EL (cell line): ENCODE measurements at regions not wholly inside any gene's neighbourhood (a gene's known extent, or its start where the extent isn't known, plus 50 kb on each side); places are given as distances from the start of the nearest gene placed in this dataset.

Experiments used
- DNase-seq: peaks from one replicate; pipeline ENCODE4 v3.0.0-alpha.2; 2016

DNA sequence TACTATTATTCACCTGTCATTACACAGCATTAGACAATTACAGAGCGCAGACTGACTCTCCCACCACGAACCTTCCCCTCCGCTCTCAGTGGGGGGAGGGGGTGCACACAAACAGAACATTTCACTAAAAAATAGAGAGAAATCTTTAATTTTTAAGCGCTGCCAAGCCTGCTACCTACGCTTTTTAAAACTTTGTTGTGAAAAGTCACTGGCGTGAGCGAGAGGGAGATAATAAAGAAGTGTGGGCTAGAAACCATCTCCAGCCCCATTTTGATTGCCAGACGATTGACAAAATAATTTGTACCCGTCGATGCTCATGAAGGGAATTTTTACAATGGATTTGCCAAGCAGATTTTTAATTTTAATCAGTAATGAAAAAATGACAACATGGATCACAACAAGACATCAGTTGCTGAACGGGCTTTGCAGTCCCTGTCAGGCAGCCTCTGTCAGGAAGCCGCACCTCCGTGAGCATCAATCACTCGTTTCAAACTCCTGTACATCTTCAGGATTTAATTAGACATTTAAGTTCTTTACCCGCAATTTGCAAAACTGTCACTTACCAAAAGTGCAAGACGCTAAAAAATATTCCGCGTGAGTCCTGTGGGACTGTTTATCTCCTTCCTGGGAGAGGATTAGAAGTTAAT, 209.1 kb downstream of the BCL11B start:
- no peak for DNase-seq

DNA sequence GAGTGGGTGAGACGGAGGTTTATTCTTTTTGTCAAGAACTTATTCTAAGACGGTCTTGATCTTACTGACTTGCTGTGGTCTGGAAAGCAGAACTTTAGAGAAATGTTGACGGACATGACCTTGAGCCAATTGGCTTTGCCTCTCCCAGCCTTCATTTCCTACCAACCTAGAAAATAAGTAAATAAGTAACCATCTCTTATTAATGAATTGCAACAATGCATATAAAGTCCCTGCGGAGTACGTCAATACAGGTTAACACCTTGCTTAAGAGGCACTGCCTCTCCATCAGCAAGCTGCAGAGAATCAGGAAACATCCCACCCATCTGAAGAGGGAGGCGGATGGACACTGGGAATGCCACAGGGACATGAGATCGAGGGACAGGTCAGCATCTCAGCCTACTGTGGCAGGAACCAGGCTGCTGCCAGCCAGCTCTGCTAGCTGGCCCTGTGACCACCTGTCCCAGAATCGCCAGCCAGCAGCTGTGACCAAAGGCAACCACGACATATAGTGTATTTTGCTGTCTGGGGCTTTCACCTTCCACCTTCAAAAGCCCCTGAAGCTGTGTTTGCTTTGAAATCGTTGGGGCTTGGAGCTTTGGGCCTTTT, 208.3 kb downstream of the BCL11B start:
- DNase-seq, result no peak

DNA sequence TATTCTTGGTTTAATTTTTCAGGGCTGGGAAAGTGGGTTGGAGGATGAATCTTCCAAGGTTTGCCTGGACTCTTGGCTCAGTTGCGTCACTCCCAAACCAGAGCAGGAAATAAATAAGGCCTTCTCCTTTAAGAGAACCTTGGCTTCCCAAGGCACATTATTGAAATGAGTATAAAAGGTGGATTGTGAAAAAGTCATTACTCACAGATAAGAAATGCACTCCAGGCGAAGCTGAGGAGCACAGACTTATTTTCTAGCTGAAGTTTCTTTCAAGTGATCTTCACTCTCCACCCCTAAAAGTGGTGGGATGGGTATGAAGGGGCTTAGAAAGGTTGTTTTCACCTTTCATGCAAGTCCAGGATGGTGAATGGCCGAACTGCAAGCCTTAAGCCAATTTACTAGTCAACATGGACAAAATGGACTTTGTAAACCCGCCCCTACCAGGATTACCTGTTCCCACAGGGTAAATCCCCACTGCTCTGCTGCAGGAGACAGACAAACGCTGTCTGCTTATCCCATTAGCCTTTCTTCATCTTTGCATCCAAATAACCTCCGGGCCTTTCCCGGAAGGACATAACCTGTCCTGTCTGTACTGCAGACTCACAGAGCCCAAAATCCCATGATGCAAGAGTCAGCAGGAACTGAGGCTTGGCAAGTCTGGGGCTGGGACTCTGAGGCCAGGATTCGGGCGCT, 207.6 kb downstream of the BCL11B start:
- DNase-seq, result no peak

DNA sequence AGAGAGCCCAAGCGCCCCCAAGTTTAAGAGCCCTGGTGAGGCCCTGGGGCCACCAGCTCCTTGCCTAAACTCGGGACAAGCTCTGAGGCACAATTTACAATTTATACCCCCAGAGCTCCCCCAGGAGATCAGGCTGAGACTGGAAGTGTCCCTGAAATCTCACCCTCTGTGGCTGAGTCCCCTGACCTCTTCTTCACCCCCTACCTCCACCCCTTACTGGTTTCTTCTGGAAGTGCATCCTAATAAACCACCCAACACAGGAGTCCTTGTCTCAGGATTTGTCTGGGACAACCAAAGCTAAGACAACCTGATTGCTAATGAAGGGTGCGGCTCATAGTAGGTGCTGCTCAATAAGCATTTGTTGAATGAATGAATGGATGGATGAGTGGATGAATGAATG, 206.4 kb downstream of the BCL11B start:
- no peak for DNase-seq

DNA sequence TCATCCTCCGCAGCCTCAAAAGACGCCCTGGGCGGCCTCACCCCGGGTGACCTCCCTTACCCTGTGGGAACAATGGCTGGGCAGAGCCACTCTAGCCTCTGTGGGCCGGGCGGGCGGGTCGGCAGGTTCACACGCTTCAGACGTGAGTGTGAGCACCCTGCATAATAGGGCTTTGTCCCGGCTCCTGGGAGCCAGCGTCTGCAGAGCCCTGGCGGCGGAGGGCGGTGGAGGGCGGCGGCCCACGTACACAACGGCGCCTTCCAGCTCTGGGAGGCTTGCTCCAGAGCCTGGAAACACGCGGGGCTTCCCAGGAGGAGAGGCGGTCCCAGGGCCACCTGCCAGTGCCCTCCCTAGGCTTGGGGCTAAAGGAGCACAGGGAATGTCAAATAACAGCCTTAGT, 205.6 kb downstream of the BCL11B start:
- no peak for DNase-seq

DNA sequence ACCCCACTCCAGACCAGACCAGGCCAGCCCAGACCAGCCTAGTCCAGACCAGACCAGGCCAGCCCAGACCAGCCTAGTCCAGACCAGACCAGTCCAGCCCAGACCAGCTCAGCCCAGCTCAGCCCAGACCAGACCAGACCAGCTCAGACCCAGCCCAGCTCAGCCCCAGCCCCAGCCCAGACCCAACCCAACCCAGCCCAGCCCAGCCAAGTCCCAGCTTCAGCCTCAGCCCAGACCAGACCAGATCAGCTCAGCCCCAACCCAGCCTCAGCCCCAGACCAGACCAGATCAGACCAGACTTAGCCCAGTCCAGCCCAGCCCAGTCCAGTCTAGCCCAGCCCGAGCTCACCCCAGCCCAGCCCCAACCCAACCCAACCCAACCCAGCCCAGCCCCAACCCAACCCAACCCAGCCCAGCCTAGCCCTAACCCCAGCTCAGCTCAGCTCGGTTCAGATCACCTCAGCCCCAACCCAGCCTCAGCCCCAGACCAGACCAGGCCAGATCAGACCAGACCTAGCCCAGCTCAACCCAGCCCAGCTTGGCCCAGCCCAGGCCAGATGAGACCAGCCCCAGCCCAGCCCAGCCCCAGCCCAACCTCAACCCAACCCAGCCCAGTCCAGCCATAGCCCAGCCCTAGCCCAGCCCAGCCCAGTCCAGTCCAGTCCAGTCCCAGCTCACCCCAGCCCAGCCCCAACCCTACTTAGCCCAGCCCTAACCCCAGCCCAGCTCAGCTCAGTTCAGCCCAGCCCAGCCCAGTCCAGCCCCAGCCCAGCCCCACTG, 204.7 kb downstream of the BCL11B start:
- no peak for DNase-seq

DNA sequence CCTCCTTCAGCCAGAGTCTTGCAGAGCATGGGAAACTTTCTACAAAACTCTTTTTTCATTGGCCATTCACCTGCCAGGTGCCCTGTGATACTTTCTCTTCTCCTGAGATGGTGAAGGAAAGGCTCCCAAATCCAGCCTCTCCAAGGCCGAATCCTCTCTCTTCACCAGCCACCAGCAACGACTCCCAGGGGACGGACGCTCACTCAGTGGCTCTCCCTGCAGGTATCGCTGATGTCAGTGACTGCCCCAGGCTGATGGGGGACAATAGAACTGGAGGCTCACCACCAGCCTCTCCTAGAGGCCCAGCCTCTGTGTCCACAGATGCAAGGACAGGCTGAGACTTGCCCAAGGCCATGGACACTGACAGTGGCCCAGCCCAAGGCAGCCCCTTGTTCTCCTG, 204.1 kb downstream of the BCL11B start:
- no peak for DNase-seq

DNA sequence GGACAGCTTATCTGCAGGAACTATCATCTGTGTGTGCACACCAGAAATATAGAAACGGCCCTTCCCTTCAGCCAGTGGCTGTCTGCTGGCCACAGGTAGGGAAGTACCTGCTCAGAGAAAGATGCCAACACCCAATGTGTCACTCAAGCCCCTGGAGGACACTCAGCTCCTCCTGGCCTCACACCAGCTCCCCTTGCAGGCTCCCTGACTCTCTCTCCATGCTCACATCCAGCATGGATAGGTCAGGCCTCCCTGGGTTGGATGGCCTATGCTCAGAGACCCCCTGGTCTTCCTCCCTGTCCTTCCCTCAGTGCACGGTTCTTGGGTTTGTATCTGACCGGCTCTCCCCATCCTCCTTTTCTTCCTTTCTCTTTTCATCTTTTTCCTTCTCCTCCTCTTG, 202.1 kb downstream of the BCL11B start:
- DNase-seq, result no peak

DNA sequence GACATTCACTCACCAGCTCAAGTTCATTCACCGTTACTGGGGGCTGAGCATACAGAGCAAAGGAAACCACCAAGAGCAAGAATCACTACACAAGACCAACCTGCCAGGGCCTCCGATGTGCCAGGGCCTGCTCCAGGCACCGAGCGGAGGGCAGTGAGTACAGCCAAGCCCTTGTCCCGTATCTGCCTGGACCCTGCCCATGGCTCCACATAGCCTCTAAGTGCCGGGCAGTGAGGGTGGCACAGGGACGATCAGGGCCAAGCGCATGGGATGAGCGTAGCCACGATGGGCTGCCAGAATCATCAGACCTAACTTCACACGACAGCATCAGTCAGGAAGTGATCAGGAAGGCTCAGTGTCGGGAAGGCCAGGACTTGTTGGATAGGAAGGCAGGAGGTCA, 199.6 kb downstream of the BCL11B start:
- no peak for DNase-seq

DNA sequence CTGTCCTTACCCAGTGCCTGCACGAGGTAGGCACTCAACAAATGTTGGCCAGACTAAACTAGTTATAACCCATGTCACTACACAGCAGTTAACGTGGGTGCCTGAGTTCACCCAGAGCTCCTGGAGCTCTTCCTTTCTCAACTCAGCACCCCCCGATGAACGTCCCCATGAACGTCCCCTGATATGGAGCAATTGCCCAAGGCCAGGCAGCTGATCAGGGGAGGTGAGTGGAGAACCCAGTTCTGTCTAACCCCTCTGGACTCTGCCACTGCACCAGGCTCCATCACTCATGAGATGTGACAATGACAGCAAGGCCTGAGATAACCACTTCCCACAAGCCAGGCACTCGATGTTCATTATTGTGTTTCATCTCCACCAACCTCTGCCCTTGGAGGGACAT, 199.0 kb downstream of the BCL11B start:
- DNase-seq, result no peak

DNA sequence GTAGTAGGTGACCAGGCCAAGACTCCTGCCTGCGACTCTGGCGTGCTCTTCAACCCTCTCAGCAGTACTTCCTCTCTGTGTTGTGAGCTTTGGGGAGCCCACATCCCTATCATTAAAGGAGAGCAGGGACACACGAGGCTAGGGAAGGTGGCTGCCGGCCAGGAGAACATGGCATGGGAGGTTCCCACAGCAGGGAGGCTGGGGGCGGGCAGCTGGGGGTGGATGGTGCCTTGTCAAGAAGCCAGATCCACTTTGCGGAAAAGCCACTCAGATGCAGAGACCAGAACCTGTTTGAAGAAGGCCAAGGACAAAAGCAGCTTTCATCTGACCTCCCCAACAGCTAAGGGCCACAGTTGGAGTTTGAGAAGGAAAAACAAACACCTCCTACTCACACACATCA, 198.6 kb downstream of the BCL11B start:
- no peak for DNase-seq

DNA sequence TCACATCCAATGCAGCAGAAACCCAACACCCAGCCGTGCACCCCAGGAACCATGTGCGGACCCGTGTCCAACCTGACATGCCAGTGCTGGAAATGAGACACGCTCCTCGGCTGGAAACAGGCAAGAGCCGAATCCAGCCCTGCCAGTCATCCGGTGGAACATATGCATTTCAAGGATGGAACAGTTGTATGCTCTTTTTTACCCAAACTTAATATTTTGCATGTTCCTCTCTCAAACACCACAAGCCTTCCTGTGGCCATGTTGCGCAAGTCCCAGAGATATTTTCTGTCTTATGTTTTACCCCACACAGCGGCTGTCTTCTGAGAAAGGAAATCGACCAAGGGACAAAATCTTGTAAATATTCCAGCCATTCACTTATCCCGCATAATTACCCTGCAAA, 196.9 kb downstream of the BCL11B start:
- DNase-seq, result no peak

DNA sequence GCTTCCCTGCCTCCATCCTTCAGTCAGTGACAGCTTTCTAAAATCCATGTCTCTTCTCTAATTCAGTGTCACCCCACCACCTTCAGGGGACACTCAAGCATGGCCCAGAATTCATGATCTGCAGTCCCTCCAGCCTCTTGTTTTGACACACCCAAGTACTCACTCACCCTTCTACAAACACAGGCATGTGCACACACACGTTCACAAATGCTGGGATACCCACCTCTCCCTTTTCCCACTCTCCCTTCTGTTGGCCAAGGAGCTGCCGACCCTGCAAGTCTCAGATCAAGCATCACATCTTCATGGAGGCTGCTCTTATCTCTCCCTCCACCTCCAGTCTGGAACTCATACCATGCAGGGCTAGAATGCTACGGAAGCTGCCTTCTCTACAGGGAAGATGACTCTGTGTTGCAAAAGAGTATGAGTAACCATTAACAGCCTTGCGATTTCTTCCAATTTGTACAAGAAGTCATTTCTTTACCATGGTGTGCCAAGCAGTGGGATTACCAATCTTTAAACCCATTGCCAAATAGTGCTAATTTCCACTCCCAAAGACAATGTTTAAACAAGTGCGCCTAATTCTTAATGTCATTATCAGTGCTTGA, 196.1 kb downstream of the BCL11B start:
- DNase-seq, result no peak

DNA sequence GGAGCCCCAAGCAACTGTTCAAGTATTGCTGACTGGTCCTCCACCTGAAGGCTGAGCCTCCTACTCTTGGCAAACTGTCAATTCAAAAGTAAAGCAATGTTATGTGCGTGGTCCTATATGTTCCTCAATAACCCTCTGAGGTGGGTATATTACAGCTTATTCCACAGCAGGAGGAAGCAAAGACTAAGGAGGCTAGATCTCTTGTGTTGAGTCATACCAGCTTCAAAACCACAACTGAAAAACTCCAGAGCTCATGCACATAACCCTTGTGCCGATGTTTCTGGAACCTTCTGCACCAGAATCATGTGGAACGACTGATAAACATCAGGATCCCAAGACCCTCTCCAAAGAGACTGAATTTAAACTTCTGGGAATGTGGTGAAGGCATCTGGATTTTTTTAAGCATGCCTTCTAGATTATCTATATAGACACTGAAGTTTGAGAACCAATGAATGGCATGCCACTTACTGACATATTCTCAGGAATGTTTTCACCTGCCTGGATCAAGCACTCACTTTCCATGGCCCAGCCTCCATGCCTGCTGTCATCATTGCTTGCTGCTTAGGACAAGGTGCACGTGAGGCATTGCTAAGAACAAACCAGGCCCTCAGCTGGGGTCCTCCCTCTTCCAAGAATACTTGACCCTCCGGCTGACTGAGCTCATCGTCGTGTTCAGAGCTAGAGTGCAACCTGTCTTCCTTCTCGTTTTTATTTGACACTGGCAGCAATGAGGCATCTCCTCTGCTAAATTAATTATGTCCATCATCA, 194.7 kb downstream of the BCL11B start:
- no peak for DNase-seq

DNA sequence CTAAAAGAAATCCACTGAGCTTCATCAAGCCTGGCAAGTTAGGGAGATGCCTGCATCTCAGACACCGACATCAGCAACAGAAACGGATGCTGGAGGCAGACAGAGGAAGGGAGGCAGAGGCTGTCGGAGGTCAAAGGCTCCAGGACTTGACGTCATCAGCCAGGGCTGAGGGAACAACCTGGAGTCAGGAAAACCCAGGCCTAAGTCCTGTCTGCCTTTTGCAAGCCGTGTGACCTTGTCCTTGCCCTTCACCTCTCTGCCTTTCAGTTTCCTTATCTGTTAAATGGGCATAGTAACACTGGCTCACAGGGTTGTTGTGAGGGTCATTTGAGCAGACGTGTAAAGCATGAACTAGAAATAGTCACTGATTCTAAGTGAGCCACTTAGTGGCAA, 194.2 kb downstream of the BCL11B start:
- DNase-seq, result no peak

DNA sequence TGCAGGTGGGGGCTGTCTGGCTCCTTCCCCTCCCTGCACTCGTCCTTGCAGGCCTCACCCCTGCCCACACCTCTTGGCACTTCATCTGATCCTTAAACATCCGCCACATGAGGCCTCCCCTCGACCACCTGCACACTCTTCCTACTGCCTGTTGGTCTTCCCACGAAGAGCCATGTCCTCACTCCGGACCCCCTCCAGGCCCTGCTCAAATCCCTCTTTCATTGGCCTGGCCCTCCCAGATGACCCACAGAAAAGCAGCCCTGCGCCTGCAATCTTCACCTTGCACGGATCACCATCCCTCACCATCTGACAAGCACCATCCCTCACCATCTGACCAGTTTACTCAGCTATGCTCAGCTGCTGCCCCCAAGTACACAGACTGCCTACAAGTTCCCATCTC, 193.6 kb downstream of the BCL11B start:
- no peak for DNase-seq

DNA sequence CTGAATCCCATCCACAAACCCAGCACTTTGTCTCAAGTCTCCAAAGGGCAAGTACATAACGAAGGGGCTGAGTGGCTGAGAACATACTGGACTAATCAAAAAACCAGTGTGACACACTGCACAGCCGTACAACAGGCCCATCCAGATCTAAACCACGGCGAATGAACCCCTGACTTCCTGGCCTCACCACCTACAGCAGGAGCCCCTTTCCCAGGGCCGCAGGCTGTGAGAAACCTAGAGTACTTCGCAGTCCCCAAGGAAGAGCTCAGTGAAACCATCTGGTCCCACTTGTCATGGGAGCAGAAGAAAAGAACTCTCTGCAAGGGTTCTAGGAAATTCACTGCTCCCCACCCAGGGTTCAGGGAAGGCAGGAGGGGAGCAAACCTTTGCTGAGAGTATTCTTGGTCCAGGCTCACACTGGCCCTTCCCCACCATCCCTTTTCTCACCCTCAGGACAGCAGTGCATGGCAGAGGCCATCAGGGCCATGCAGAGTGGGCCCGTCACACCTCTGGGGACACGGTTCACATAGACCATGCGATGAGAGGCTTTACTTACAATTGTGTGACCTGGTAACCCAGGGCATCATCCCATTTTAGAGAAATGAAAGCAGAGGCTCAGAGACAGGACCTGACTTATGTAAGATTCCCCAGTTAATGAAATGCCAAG, 192.8 kb downstream of the BCL11B start:
- no peak for DNase-seq

DNA sequence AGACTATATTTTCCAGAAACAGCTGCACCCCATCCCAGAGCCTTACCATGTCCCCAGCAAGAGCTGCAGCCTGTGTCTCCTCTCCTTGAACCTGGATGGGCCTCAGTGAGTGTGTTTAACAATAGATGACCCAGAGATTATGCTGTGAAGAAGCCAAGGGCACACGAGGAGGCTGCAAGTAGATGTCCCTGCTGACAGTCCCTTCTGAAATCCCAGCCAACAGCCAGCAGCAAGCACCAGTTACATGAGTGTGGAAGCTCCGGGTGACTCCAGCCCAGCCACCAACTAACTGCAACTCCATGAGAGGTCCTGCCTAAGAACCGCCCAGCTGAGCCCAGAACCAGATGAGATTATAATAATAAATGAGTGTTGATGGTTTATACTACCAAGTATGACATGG, 191.7 kb downstream of the BCL11B start:
- DNase-seq, result no peak

DNA sequence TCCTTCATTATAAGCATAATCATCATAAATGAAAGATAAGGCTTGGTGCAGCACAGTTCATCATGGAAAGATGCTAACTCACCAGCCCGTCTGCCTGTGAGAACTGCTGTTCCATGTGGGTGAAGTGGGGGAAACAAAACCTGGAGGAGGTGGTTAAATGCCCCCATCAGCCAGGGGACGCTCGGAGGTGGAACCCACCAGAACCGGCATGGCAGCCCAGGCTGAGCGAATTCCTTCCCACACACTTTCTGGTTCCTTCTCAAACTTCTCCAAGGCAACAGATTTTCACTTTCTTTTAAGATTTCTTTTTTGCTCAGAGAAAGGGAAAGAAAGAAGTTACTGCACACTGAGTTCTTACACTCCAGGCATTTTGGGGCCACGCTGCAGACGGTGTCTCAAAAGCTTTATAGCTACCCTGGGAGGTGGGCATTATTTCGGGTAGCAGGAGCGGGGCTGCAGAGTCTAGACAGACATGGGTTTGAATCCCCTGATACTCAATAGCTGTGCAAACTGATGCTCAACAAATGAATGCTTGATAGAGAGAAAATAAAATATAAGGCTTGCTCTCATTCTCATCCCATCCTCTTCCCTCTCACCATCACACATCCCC, 190.7 kb downstream of the BCL11B start:
- no peak for DNase-seq

DNA sequence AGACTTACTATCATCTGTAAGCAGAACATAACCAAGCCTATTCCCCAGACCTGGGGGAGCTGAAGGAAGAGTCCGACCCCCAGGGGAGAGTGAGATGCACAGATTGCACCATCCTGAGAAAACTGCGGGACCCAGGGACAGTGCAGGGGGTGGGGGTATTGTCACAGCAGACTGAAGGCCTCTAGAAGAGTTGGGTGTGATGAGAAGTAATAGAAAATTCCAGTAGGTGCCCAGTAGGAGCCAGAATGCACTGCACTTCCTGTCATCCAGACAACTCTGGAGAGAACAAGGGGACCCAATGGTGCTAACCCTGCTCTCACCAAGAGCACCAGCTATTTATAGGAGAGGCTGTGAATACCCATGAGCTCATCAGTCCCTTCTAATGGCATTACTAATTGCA, 190.1 kb downstream of the BCL11B start:
- DNase-seq, result no peak
